Neuronal stem cell (in vitro differentiated cells): ENCODE measurements at regions not wholly inside any gene's neighbourhood (a gene's known extent, or its start where the extent isn't known, plus 50 kb on each side); places are given as distances from the start of the nearest gene placed in this dataset.

Experiments used
- DNase-seq: peaks from one replicate; pipeline ENCODE4 v3.0.0-alpha.2; 2013; ENCODE audit warnings: low spot score
- H2AFZ ChIP-seq: one replicate; pipeline ENCODE4 v1.6.1; 2013; ENCODE audit warnings: mild to moderate bottlenecking, low read length, inconsistent platforms
- H2AK5ac ChIP-seq: 2 replicates; pipeline ENCODE4 v1.6.1; 2013; ENCODE audit warnings: low read depth, mild to moderate bottlenecking, inconsistent platforms, low read length, moderate library complexity, mixed read lengths
- H2BK120ac ChIP-seq: 2 replicates; pipeline ENCODE4 v1.6.1; 2013; ENCODE audit warnings: low read depth, mild to moderate bottlenecking, inconsistent platforms, low read length, moderate library complexity, mixed read lengths
- H2BK12ac ChIP-seq: one replicate; pipeline ENCODE4 v1.6.1; 2013; ENCODE audit warnings: low read length, inconsistent platforms
- H2BK15ac ChIP-seq: 2 replicates; pipeline ENCODE4 v1.6.1; 2013; ENCODE audit warnings: mild to moderate bottlenecking, low read length, inconsistent platforms, mixed read lengths
- H2BK5ac ChIP-seq: one replicate; pipeline ENCODE4 v1.6.1; 2013; ENCODE audit warnings: inconsistent platforms, mild to moderate bottlenecking, low read length, moderate library complexity
- H3K14ac ChIP-seq: one replicate; pipeline ENCODE4 v1.6.1; 2013; ENCODE audit warnings: low read length, inconsistent platforms
- H3K18ac ChIP-seq: 2 replicates; pipeline ENCODE4 v1.6.1; 2013; ENCODE audit warnings: low read length, inconsistent platforms
- H3K23ac ChIP-seq: 2 replicates; pipeline ENCODE4 v1.6.1; 2013; ENCODE audit warnings: low read depth, mild to moderate bottlenecking, mixed read lengths, low read length, inconsistent platforms; ENCODE audit not compliant: poor library complexity
- H3K27ac ChIP-seq: replicated peaks from 3 replicates; pipeline ENCODE4 v1.5.1; 2013; ENCODE audit warnings: low read length, inconsistent platforms
- H3K27me3 ChIP-seq, 3 experiments: 2 replicates each; pipeline ENCODE4 v1.6.1; 2013; ENCODE audit warnings: low read length in 3 of 3, mild to moderate bottlenecking in 2 of 3, inconsistent platforms in 1 of 3, low read depth in 1 of 3, mixed read lengths in 1 of 3, moderate library complexity in 1 of 3; ENCODE audit not compliant: control insufficient read depth in 3 of 3, insufficient read depth in 3 of 3
- H3K36me3 ChIP-seq, 2 donors: replicated peaks in 1 of 2; 2 replicates each; pipeline ENCODE4 v1.6.1; 2013; ENCODE audit warnings: low read length in 2 of 2; ENCODE audit not compliant: control insufficient read depth in 2 of 2, insufficient read depth in 2 of 2
- H3K4ac ChIP-seq: 2 replicates; pipeline ENCODE4 v1.6.1; 2013; ENCODE audit warnings: inconsistent platforms, mild to moderate bottlenecking, low read length, moderate library complexity
- H3K4me1 ChIP-seq, 2 donors: 1 replicate in 1 of 2; 2 replicates in 1 of 2; pipeline ENCODE4 v1.6.1; 2013; ENCODE audit warnings: low read length in 2 of 2, low read depth in 1 of 2; ENCODE audit not compliant: control insufficient read depth in 2 of 2, insufficient read depth in 1 of 2
- H3K4me2 ChIP-seq: one replicate; pipeline ENCODE4 v1.6.1; 2013; ENCODE audit warnings: mild to moderate bottlenecking, low read length, inconsistent platforms; ENCODE audit not compliant: insufficient read depth, poor library complexity, severe bottlenecking
- H3K4me3 ChIP-seq, 2 donors: 2 replicates each; pipeline ENCODE4 v1.5.1; 2013; ENCODE audit warnings: low read length in 2 of 2, mild to moderate bottlenecking in 2 of 2, inconsistent platforms in 1 of 2, moderate library complexity in 1 of 2
- H3K79me1 ChIP-seq: one replicate; pipeline ENCODE4 v1.6.1; 2013; ENCODE audit warnings: low read depth, mild to moderate bottlenecking, inconsistent platforms, low read length, moderate library complexity
- H3K9ac ChIP-seq: one replicate; pipeline ENCODE4 v1.6.1; 2013; ENCODE audit warnings: mild to moderate bottlenecking, low read depth, low read length, inconsistent platforms; ENCODE audit not compliant: poor library complexity
- H3K9me3 ChIP-seq, 2 donors: replicated peaks in 1 of 2; 2 replicates each; pipeline versions ENCODE3 to v1.6.1; 2013; ENCODE audit warnings: low read length in 2 of 2, mild to moderate bottlenecking in 2 of 2, inconsistent platforms in 1 of 2, low read depth in 1 of 2, mixed read lengths in 1 of 2, moderate library complexity in 1 of 2; ENCODE audit not compliant: control insufficient read depth in 2 of 2, insufficient read depth in 1 of 2
- H4K8ac ChIP-seq: one replicate; pipeline ENCODE4 v1.6.1; 2013; ENCODE audit warnings: low read depth, mild to moderate bottlenecking, inconsistent platforms, low read length, moderate library complexity
- H4K91ac ChIP-seq: one replicate; pipeline ENCODE4 v1.6.1; 2013; ENCODE audit warnings: low read length, low read depth, mild to moderate bottlenecking, inconsistent platforms; ENCODE audit not compliant: poor library complexity
- WGBS, 2 donors: extraction: QIAGEN DNeasy Blood & Tissue Kit; methylation state at CpG; one replicate each; pipeline ENCODE4 v1.1.7; 2013; ENCODE audit warnings: missing lambda C conversion rate in 2 of 2, mixed read lengths in 1 of 2; ENCODE audit not compliant: insufficient read length in 2 of 2, insufficient replicate concordance in 1 of 2; ENCODE audit errors: extremely low coverage in 2 of 2; 5-methylcytosine and 5-hydroxymethylcytosine counted together

DNA sequence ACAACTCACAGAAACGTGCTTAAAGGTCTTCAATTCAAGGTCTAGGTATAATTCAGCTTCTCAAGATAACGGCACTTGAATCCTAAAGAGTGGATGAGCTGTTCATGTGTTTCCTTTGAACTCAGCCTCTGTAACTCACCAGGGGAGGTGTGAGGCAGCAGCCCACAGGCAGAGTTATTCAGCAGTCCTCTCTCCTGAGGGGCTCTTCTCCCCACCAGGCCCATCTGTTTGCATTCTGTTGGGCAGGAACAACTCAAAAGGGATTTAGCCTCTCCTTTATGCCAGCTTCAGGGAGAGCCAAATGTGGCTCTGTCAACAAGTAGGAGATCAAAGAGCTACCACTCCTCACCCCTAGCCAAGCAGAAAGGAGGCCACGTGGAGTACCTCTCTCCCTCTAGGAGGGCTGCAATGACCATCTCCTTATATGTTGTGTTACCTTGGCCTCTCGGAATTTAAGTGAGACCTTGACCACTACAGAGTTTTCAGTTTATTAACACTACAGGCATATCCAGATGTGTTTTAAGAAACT is 151.2 kb downstream of the SPATA18 start:
- no CpG with 5 or more reads among the region's 4 CpGs for WGBS, 2 donors
- Histone ChIP-seq H3K9me3 (peaks cover 0 to 2% of the 10 kb centered on the region in 2 donors), H3K23ac (no peak overlapping the region), H4K8ac (no peak overlapping the region), H2AK5ac (no peak overlapping the region), H3K4me2 (no peak overlapping the region), H3K14ac (no peak overlapping the region), H3K27me3 (no peaks in the 10 kb centered on the region), H3K4me1 (peaks cover 0 to 8% of the 10 kb centered on the region in 2 donors), H3K79me1 (no peaks in the 10 kb centered on the region), H2BK120ac (no peak overlapping the region), H3K18ac (no peak overlapping the region), H3K4ac (no peak overlapping the region), H3K36me3 (no peaks in the 10 kb centered on the region), H2BK12ac (no peak overlapping the region), H2AFZ (no peak overlapping the region), H3K27ac (no peak overlapping the region), H3K9ac (no peak overlapping the region), H2BK15ac (no peak overlapping the region), H2BK5ac (no peak overlapping the region), H3K4me3 (no peak overlapping the region), H4K91ac (no peak overlapping the region)
- no peak for DNase-seq

DNA sequence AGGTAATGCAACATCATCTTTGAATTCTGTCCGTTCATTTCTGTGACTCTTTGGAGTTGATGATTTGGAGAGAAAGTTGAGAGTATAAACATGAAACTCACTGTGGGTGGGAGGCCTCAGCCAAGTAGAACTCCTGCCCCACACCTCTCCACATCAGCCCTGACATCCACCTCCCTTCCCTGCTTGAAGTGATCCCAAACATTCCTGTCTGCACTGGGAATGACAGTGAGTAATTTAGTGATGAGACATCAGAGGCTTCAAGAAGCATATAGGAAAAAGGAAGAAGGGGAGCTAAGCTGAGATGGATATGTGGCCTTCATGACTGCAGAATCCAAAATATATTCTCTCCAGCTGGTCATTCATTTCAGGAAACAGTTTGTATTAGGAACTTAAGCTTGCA is 151.8 kb downstream of the SPATA18 start:
- H3K18ac ChIP-seq: no peak overlapping the region

DNA sequence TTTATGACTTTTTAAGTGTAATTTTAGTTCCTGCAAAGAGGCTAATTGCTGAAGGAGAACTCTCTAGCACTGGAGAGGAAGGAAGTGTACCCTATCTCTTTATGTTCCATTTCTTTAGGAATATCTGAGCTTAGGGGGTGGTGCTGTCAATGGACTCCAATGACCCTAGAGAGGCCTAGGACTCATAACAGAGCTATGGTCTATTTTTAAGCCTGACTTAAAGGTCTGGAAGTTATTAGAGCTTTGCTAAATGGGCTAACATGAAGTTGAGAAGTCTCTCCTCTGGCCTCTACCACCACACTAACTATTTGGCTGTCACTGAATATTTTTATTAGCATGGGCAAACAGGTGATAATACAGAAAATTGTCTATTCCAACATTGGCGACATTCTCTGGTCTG is 152.2 kb downstream of the SPATA18 start:
- H2AK5ac ChIP-seq: no peak overlapping the region
- H4K91ac ChIP-seq: no peak overlapping the region
- no peak overlapping the region for H3K23ac ChIP-seq
- no peak overlapping the region for H3K18ac ChIP-seq
- H3K14ac ChIP-seq: no peak overlapping the region
- peaks cover 0 to 2% of the 10 kb centered on the region in 2 donors for H3K9me3 ChIP-seq
- WGBS, 2 donors: no CpG with 5 or more reads among the region's 1 CpG
- no peak overlapping the region for H3K9ac ChIP-seq
- no peaks in the 10 kb centered on the region for H3K27me3 ChIP-seq
- no peak overlapping the region for H3K4ac ChIP-seq
- no peak overlapping the region for H2BK12ac ChIP-seq
- H2BK5ac ChIP-seq: no peak overlapping the region
- H4K8ac ChIP-seq: no peak overlapping the region
- no peak overlapping the region for H3K4me2 ChIP-seq
- no peak overlapping the region for H3K4me3 ChIP-seq
- DNase-seq: no peak
- no peaks in the 10 kb centered on the region for H3K79me1 ChIP-seq
- H2AFZ ChIP-seq: no peak overlapping the region
- no peak overlapping the region for H3K27ac ChIP-seq
- peaks cover 0 to 8% of the 10 kb centered on the region in 2 donors for H3K4me1 ChIP-seq
- H3K36me3 ChIP-seq: no peaks in the 10 kb centered on the region
- no peak overlapping the region for H2BK120ac ChIP-seq
- no peak overlapping the region for H2BK15ac ChIP-seq

More for the DNA sequence above, 151.8 kb downstream of the SPATA18 start:
- no peak overlapping the region for H4K91ac ChIP-seq
- H3K14ac ChIP-seq: no peak overlapping the region
- H2BK12ac ChIP-seq: no peak overlapping the region
- H3K9ac ChIP-seq: no peak overlapping the region
- no peaks in the 10 kb centered on the region for H3K36me3 ChIP-seq
- no peak overlapping the region for H2AK5ac ChIP-seq
- no peak overlapping the region for H3K4me3 ChIP-seq
- no peak overlapping the region for H3K27ac ChIP-seq
- no peak overlapping the region for H4K8ac ChIP-seq
- no peak overlapping the region for H3K23ac ChIP-seq
- H3K4me2 ChIP-seq: no peak overlapping the region
- peaks cover 0 to 2% of the 10 kb centered on the region in 2 donors for H3K9me3 ChIP-seq
- no peak overlapping the region for H2AFZ ChIP-seq
- peaks cover 0 to 8% of the 10 kb centered on the region in 2 donors for H3K4me1 ChIP-seq
- no peaks in the 10 kb centered on the region for H3K79me1 ChIP-seq
- no peaks in the 10 kb centered on the region for H3K27me3 ChIP-seq
- WGBS, 2 donors: no CpG with 5 or more reads among the region's 1 CpG
- H2BK5ac ChIP-seq: no peak overlapping the region
- no peak overlapping the region for H2BK120ac ChIP-seq
- H3K4ac ChIP-seq: no peak overlapping the region
- DNase-seq: no peak
- H2BK15ac ChIP-seq: no peak overlapping the region

DNA sequence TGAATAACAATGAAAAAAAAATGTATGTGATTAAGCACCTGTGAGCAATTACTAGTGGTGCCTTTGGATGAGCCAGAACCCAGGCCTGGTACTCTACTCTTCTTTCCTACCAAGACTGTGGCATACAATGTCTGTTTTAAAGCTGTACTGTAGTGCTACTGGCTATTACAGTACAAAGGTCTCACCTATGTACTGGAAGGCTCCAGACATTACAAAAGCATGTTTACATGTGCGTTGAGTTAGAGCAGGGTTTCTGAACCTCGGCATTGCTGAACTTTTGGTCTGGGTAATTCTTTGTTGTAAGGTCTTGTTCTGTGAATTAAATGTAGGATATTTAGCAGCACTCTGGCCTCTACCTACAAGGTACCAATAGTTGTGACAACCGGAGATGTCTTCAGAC is 153.8 kb downstream of the SPATA18 start:
- Histone ChIP-seq H2BK12ac (no peak overlapping the region), H2BK5ac (no peak overlapping the region), H3K23ac (no peak overlapping the region), H3K14ac (no peak overlapping the region), H2BK15ac (no peak overlapping the region), H3K27me3 (no peaks in the 10 kb centered on the region), H2BK120ac (no peak overlapping the region), H3K9ac (no peak overlapping the region), H4K91ac (no peak overlapping the region), H3K4me2 (no peak overlapping the region), H3K27ac (no peak overlapping the region), H3K79me1 (no peaks in the 10 kb centered on the region), H2AK5ac (no peak overlapping the region), H3K4me3 (no peak overlapping the region), H3K36me3 (no peaks in the 10 kb centered on the region), H3K9me3 (no peaks in the 10 kb centered on the region), H3K18ac (no peak overlapping the region), H3K4me1 (peaks cover 0 to 8% of the 10 kb centered on the region in 2 donors), H3K4ac (no peak overlapping the region), H2AFZ (no peak overlapping the region), H4K8ac (no peak overlapping the region)
- no peak for DNase-seq
- WGBS, 2 donors: no CpG with 5 or more reads among the region's 3 CpGs
